Retinal pigment epithelial cell (primary cell): ENCODE measurements at regions not wholly inside any gene's neighbourhood (a gene's known extent, or its start where the extent isn't known, plus 50 kb on each side); places are given as distances from the start of the nearest gene placed in this dataset.

Experiments used
- DNase-seq: peaks from one replicate; pipeline ENCODE4 v3.0.0-alpha.2; 2010; ENCODE audit warnings: low read depth
- H3K4me3 ChIP-seq: 2 replicates; pipeline ENCODE4 v1.5.1; 2011; ENCODE audit warnings: mild to moderate bottlenecking, low read length, control low read depth, moderate library complexity
- CTCF ChIP-seq: conservative IDR thresholded peaks from 2 replicates; pipeline ENCODE4 v1.5.1; 2011; ENCODE audit warnings: low read depth, low read length, control low read depth, inconsistent platforms

DNA sequence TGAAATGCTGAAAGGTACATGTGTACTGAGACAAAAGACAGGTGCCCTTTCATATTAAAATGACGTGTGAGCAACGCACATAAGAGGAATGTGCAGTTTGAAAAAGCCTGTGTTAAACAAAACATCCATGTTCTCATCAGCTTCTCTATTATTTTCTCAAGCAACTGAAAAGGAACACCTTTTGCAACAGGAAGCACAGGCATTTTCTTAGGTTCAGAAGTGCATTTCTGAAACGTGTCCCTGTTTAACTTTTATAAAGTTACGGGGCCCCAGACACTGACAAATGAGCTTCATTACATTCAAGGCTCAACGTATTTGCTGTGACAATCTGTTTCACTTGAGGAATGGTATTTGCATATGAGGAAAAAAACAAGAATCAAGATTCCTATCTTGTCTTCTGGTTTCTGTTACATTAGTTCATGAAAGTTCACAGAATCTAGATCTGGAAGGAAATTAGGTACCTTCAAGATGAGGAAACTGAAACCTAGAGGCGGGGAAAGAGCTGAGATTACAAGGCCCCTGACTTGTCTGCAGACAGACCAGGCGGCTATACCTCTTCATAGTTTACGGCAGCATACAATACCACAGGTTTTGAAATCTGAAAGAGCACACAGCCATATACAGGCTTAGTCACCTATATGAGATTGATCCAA, 431.7 kb downstream of the KLF12 start:
- DNase-seq, result no peak
- TF ChIP-seq CTCF, result no peak
- no peak overlapping the region for H3K4me3 ChIP-seq

DNA sequence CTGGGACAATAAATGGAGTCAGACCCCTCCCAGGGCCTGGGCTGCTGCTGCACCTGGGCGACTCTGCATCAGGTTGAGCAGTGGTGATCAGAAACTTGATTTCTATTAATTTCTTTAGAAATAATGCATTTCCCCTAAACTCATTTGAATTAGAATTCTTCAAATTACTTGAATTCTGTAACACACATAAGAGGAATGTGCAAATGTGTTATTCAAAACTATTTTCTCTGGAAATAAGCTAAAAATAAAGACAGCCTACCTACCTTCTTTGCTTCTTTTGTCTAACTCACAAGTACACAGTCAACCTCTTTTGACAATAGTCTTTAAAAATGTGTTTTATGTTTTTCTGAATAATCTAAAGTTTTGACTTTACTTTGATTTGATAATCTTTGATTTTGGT, 433.0 kb downstream of the KLF12 start:
- H3K4me3 ChIP-seq, result no peak overlapping the region
- TF ChIP-seq CTCF, result no peak
- DNase-seq, result no peak

- DNase-seq, result no peak
- TF ChIP-seq CTCF, result no peak
- no peak overlapping the region for H3K4me3 ChIP-seq
Observed at GRCh38 chr13:73698859-73699258, 435.3 kb downstream of the KLF12 start.

DNA sequence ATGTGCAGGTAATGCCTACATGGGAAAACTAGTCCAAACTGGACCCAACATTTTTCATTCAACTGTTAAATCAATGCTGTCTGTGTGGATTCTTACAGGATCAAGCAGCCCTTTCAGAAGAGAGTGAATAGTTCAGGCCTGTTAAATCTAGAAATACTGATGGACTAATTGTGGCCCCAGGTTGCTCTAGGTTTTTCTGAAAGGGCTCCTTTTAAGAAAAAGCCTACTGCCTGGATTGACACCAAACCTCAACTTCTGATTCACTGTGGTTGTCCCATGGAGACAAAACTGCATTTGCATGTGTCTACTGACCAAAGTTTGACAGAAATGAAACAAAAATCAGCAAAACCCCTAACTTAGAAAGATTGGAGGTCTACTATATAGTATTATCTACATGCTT, 437.0 kb downstream of the KLF12 start:
- DNase-seq, result no peak
- H3K4me3 ChIP-seq, result no peak overlapping the region
- no peak for TF ChIP-seq CTCF

GRCh38 chr13:73696713-73697112, 437.5 kb downstream of the KLF12 start:
- TF ChIP-seq CTCF, result no peak
- DNase-seq, result no peak
- no peak overlapping the region for H3K4me3 ChIP-seq

- no peak for DNase-seq
- H3K4me3 ChIP-seq, result no peak overlapping the region
- no peak for TF ChIP-seq CTCF
Observed at GRCh38 chr13:73696271-73696670, 437.9 kb downstream of the KLF12 start.

DNA sequence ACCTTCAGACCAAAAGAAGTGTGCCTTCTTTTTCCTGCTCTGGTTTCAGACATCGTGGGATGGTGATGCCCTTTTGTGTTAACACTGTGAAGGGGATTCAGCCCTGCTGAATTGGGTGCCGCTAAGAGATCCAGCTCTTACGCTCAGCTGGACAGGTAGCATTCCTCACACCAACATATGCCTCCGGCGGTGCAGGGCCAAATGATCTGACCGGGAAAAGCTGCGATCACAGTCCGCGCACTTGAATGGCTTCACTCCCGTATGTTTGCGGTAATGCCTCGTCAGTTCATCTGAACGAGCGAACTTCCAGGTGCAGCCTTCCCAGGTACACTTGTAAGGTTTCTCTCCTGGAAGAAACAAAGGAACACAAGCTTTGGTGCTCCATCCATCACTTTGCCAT, 438.9 kb downstream of the KLF12 start:
- TF ChIP-seq CTCF, result no peak
- DNase-seq, result no peak

More for the DNA sequence above, 438.9 kb downstream of the KLF12 start:
- H3K4me3 ChIP-seq, result no peak overlapping the region
